ENCODE measurements at regions not wholly inside any gene's neighbourhood (a gene's known extent, or its start where the extent isn't known, plus 50 kb on each side); places are given as distances from the start of the nearest gene placed in this dataset.
A peak's percentile ranks its signal among the peaks of the same experiment; 100 is the strongest.

GRCh38 chr10:31754803-31755624 lies 173.6 kb downstream of the ARHGAP12 start:
- no peak for FAIRE-seq
- peak; percentile 48 for DNase-seq (ENCODE audit: insufficient read length, low spot score)

DNA sequence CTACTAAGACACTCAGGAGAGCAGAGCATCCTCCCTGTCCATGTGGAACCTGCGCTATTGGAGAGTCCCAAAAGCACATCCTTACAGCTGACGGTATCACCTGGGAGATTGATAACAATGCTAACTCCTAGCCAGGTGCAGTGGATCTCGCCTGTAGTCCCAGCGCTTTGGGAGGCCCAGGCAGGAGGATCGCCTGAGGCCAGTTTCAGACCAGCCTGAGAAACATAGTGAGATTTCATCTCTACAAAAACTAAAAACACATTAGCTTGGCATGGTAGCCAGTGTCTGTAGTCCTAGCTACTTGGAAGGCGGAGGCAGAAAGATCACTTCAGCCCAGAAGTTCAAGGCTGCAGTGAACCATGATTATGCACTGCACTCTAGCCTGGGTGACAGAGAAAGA lies 174.9 kb downstream of the ARHGAP12 start:
- TF ChIP-seq POLR2A (IDR thresholded peaks at IDR 0.05; ENCODE audit: low read depth, low read length): no peak
- FAIRE-seq (no peak), DNase-seq (ENCODE audit: insufficient read length, low spot score) (no peak)

More at GRCh38 chr10:31754803-31755624, 173.6 kb downstream of the ARHGAP12 start:
- TF ChIP-seq POLR2A (IDR thresholded peaks at IDR 0.05; ENCODE audit: low read depth, low read length): no peak

DNA sequence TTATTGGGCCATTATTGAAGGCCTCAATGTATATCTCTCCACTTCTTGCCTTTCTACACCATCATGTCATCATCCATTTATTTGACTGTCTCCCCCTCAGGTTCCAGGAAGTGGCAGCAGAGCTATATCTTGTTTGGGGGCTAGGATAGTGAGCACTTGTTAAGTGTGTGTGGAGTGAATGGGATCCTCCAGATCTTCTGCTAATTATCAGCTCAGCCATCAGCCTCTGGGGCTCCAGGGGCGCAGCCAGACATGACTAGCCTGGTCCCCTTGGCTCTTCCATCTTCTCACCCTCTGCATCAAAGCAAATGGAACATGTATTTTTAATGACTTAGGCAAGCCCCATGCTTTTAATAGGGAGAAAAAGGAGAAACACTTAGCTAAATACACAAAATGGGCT lies 176.5 kb downstream of the ARHGAP12 start:
- TF ChIP-seq POLR2A (IDR thresholded peaks at IDR 0.05; ENCODE audit: low read depth, low read length): no peak
- FAIRE-seq (no peak), DNase-seq (ENCODE audit: insufficient read length, low spot score) (no peak)

DNA sequence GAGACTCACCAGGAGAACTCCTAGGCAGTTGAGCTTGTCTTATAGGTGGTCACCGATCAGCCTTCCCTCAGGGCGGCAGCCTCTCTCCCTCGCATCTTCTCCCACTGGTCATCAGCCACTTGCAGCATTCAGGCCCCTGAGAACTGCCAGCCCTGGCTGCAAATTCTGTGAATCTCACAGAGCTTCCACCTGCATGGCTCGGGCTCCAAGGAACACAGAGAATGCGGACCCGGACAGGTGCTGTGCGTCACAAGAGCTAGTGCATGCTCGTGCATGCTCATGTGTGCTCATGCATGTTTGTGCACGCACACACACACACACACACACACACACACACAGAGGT lies 176.9 kb downstream of the ARHGAP12 start:
- DNase-seq (ENCODE audit: insufficient read length, low spot score) (no peak), FAIRE-seq (no peak)
- TF ChIP-seq POLR2A (IDR thresholded peaks at IDR 0.05; ENCODE audit: low read depth, low read length): no peak

GRCh38 chr10:31751051-31751737 lies 177.4 kb downstream of the ARHGAP12 start:
- DNase-seq (ENCODE audit: insufficient read length, low spot score) (no peak), FAIRE-seq (no peak)

DNA sequence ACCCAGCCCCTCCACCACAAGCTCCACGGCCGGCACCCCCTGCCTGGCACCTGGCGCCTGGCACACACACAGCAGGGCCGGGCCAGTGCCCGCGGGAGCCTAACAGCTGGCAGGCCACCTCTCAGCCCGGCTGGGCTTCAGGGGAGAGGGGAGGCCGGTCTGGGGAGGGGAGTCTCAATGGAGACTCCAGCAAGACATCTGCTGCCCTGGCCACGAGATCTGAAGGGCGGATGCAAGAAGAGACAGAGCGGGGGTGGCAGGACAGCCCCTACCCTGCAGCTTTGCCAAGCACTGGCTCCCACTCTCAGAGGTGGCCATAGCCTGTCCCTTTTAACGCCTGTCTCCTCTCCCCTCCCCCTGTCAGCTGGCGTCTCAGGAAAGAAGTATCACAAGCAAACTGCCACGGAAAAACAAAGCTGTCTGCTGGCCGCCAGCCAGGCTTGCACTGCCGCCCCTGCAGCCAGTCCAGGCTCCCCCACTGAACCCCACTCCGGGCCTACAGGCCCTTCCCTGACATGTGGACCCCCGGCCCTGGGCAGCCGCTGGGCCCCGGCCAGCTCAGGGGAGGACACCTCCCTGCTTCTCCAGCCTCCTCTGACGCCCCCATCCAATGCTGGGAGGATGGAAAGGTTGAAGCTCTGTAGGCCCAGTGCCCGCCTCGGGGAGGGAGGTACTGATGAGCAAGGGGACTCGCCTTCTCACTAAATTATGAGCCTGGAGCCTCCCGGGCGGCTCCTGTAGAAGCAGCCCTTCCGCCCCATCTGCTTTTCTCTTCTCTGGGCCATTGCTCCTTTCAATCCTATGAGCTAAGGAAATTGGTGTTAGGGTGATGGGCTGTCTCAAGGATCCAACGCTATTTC lies 178.4 kb downstream of the ARHGAP12 start:
- DNase-seq (ENCODE audit: insufficient read length, low spot score): no peak

More at GRCh38 chr10:31751051-31751737, 177.4 kb downstream of the ARHGAP12 start:
- TF ChIP-seq POLR2A (IDR thresholded peaks at IDR 0.05; ENCODE audit: low read depth, low read length): no peak

DNA sequence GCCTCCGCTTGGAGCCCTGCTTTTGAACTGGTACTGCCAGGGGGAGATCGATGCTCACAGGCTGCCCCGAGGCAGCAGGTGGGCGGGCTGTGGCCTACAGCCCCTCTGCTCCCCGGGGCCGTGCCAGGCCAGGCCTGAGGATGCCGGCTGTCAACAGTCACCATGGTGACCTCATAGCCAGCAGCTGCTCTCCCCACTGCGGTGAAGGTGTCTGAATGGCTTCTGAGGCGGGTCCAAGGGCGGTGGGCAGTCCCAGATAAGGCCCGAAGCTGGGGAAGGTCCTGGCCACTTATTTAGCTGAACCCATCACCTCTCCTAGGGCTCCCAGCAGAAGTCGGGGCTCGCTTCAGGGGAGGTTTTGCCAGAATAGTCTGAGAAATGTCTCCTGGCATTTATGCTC lies 179.3 kb downstream of the ARHGAP12 start:
- 0 out of 2 replicates have a peak, but pooled peaks have one; percentile 13 for TF ChIP-seq POLR2A (IDR thresholded peaks at IDR 0.05; ENCODE audit: low read depth, low read length)
- FAIRE-seq: no peak
- no peak for DNase-seq (ENCODE audit: insufficient read length, low spot score)

More for the DNA sequence above, 178.4 kb downstream of the ARHGAP12 start:
- TF ChIP-seq POLR2A (IDR thresholded peaks at IDR 0.05; ENCODE audit: low read depth, low read length): peak; percentile 12; the same call in 1 of the 2 replicates
- FAIRE-seq: no peak

- FAIRE-seq (peak; percentile 82), DNase-seq (ENCODE audit: insufficient read length, low spot score) (peak; percentile 80)
- no peak for TF ChIP-seq POLR2A (IDR thresholded peaks at IDR 0.05; ENCODE audit: low read depth, low read length)
These were observed 182.8 kb downstream of the ARHGAP12 start for GRCh38 chr10:31745612-31746376.

- no peak for TF ChIP-seq POLR2A (IDR thresholded peaks at IDR 0.05; ENCODE audit: low read depth, low read length)
- FAIRE-seq (no peak), DNase-seq (ENCODE audit: insufficient read length, low spot score) (no peak)
These were observed 184.6 kb downstream of the ARHGAP12 start for GRCh38 chr10:31744025-31744424.

- no peak for TF ChIP-seq POLR2A (IDR thresholded peaks at IDR 0.05; ENCODE audit: low read depth, low read length)
- FAIRE-seq: no peak
- no peak for DNase-seq (ENCODE audit: insufficient read length, low spot score)
These were observed 186.4 kb downstream of the ARHGAP12 start for GRCh38 chr10:31742255-31742654.

DNA sequence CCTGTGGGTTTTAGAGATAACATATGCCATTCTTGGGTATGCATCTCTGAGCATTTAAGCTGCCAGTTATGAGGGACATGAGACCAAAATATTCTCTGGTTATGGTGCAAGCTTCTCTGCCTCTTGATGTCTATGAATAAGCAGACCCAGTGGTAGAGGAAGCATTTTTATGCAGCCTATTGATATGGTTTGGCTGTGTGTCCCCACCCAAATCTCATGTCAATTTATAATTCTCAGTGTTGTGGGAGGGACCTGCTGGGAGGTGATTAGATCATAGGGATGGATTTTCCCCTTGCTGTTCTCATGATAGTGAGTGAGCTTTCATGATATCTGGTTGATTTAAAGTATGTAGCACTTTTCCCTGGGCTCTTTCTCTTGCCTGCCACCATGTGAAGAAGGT lies 187.2 kb downstream of the ARHGAP12 start:
- DNase-seq (ENCODE audit: insufficient read length, low spot score) (no peak), FAIRE-seq (no peak)
- no peak for TF ChIP-seq POLR2A (IDR thresholded peaks at IDR 0.05; ENCODE audit: low read depth, low read length)

GRCh38 chr10:31739711-31740110 lies 188.9 kb downstream of the ARHGAP12 start:
- FAIRE-seq (peak; percentile 72), DNase-seq (ENCODE audit: insufficient read length, low spot score) (no peak)
- TF ChIP-seq POLR2A (IDR thresholded peaks at IDR 0.05; ENCODE audit: low read depth, low read length): no peak

DNA sequence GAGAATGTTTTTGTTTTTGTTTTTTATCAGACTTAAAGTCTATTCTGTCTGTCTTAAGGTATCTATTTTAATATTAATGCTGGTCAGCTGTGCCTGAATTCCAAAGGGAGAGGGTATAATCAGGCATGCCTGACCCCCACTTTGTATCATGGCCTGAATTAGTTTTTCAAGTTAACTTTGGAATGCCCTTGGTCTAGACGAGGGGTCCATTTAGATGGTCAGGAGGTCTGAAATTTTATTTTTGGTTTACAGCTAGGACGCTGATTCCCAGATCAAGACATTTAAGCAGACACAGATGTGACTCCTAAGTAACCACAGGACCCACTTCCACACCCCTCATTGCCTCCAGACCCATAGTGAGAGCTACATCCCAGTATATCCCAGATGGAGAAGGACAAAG lies 189.5 kb downstream of the ARHGAP12 start:
- FAIRE-seq: no peak
- DNase-seq (ENCODE audit: insufficient read length, low spot score): no peak
- TF ChIP-seq POLR2A (IDR thresholded peaks at IDR 0.05; ENCODE audit: low read depth, low read length): no peak
